8988T (cell line): ENCODE measurements at regions not wholly inside any gene's neighbourhood (a gene's known extent, or its start where the extent isn't known, plus 50 kb on each side); places are given as distances from the start of the nearest gene placed in this dataset.

Experiments
- DNase-seq: peaks from one replicate; pipeline ENCODE4 v3.0.0; 2011

DNA sequence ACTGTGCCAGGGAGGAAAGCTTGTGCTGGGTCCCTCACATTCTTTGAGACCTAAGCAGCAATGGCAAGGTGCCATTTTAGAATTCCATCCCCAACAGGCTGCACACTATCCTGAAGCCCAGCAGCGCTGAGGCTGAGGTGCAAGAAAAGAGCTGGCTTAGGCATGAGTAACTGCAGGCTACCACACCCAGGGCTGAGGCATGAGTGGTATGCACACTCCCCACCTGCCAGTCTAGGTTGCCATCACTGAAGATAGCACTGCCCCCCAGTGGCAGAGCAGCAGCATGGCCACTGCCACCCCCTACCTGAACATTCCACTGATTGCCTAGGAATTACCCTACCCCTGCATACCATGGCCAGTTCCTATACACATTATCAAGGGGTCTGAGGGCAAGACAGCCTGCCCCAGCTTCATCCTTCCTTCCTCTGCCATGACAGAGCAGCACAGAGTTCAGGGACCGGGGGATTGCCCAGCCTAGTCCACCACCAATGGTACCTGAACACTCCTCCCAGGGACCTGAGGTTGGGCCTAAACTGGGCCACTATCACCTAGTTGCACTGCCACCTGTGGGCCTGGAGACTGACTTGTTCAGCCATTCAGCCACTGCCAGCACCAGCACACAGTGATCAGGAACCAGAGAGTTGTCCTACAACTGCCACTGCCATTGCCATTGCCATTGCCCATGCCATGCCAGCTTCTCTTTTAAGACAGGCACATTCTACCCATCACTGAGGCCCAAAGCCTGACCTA lies 129.8 kb downstream of the SATB1 start:
- peak; percentile 32 for DNase-seq

- no peak for DNase-seq
Measured at GRCh38 chr3:18290157-18290556, 135.0 kb downstream of the SATB1 start.

- DNase-seq = no peak
Measured at GRCh38 chr3:18288243-18288642, 136.9 kb downstream of the SATB1 start.

DNA sequence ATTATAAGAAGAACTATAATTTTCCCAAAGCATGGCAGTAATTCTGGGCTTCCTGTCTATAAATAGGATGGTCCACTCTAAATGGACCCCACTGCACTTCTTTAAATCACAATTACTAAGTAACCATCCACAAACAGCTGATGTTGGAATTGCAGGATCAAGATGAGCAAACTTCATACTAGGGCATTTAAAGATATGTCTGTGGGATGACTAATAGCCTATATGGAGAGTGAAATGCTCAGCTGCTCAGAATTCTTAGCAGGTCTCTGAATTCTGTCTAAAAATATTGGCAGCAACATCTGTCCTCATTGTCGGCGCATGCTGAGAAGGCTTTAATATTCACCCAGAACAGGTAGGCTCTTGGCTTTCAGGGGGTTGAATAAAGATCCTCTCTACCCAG lies 140.4 kb downstream of the SATB1 start:
- no peak for DNase-seq

GRCh38 chr3:18283680-18284079 lies 141.5 kb downstream of the SATB1 start:
- DNase-seq = no peak

DNA sequence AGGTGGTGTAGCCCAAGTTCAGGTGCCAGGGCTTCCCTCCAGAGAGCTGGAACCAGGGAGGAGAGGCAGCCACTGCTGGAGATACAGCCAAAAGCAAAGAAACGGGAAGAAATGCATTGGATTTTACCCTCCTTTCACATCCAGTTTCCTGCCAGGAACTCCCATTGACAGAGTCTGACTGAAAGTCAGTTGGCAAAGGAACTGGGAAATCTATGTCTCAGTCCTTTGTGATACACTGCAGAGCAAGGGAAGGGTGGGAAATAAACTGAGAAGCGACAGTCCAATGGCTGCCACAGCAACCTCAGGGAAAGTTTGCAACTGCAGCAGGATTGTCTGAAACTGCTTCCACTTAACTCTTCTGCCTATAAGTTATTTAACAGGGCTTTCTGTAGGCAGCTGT lies 142.6 kb downstream of the SATB1 start:
- no peak for DNase-seq

DNA sequence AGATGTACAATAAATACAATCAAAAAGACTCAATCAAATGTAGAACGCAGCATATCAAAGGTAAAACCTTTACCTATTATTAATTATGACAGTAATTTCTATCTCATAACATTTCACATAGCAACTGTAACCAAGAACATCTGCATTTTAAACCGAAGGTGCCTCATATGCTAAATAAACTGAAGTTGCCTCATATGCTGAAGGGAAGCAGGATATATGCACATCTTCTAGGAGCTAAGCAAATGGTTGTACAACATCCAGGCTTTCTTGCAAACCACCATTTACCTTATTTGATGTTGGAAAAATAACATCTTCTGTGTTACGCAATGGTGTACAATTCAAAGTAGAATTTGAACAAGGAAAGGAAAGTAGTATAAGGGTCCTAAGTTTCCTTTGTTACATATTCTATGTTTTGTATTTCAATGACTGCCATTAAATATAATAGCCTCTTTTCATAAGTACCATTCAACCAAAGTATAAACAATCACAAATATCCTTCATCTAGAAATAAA lies 145.9 kb downstream of the SATB1 start:
- no peak for DNase-seq

DNA sequence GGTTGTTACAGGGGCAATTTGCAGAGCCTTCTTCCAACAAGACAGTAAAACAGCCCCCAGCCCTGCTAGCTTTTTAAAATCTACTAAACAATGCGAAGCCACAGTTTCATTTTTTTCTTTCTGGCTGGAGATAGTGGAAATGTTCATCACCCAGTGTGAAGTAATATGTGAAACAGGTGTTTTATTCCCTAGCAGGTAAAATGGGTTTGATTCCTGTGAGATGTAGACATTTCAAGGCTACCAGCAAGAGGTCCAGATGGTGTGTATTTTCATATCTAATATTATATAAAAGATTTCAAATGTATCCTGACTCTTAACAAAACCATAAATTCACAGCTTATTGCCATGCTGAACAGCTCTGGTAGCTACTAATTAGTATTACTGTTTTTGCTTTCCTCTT lies 160.3 kb downstream of the SATB1 start:
- no peak for DNase-seq

- DNase-seq = no peak
Measured at GRCh38 chr3:18264361-18264760, 160.8 kb downstream of the SATB1 start.

DNA sequence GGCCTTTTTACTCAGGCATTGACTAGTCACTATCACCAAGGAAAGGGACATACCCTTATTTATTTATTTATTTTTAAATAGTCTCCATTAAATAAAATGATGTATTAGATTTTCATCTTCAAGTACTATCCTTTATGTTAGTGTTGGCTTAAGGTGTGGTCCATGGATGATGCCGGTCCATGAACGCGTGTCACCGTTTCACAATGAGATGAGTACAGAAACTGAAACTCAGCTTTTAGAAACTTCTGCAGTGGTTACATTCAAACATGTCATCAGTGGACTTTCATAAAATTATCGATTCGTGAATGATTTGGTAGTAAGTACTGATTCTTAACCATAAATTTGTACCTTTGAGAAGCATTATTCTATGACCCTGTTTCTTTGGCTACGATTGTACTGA lies 166.6 kb downstream of the SATB1 start:
- DNase-seq = no peak

DNA sequence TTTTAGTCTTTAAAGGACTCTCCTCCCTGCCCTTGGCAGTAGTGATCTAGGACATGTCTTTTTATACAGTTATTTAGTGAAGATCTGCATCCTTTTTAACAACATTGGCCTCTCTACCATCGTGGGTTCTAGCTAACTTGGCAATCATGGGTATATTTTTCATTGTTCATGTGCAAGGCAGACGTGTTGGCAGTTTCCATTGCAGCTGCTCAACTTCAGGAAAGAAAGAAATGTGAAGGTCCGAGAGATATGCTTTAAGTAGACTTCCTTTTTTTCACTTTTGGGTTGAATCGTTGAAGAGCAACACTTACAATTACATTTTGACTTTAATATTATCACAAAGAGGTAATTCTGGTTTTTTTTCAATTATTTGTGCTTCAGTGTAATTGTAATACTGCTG lies 172.6 kb downstream of the SATB1 start:
- no peak for DNase-seq

GRCh38 chr3:18250991-18251390 lies 174.1 kb downstream of the SATB1 start:
- DNase-seq = no peak

DNA sequence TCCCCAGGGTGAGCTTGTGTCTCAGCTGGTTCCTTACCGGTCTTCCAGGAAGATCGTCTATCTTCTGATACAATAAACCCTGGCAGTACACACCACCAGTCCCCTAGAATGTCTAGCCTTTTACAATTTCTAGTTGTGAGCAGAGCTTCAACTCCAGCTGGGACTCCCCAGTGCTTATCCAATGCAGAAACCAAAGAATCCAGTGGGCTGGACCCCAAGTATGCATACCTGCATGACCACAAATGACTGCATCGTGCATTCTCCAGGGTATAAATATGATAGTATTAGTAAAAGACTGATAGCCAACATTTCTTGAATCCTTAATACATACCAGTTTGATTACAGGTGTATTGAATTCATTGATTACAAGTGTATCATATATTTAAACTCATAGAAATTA lies 176.0 kb downstream of the SATB1 start:
- DNase-seq = no peak

- no peak for DNase-seq
Measured at GRCh38 chr3:18247776-18248310, 177.3 kb downstream of the SATB1 start.

DNA sequence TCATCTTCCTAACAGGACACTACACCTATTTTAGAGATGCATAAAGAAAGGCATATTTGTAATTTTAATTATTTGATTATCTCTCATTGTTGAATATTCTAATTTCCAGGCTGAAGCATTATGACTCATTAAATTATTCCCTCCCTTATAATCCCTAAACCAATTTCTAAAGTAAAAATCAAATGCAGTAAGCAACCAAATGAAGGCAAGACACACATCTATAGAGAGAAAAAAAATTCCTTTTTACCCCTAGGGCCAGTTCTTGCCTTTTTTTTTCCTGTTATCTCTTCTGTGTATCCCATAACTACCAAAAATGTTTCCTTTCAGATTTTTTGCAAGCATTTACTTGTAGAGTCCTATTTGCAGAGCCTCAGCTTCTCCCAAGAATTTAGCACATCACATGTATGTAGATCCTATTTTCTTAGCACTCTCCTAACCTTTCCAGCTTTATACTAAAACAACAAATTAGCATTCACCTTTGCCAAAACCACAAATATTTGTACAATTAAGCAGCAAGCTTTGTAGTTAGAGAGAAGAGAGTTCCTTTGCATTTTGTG lies 177.9 kb downstream of the SATB1 start:
- no peak for DNase-seq

GRCh38 chr3:18246336-18247060 lies 178.6 kb downstream of the SATB1 start:
- DNase-seq = no peak

DNA sequence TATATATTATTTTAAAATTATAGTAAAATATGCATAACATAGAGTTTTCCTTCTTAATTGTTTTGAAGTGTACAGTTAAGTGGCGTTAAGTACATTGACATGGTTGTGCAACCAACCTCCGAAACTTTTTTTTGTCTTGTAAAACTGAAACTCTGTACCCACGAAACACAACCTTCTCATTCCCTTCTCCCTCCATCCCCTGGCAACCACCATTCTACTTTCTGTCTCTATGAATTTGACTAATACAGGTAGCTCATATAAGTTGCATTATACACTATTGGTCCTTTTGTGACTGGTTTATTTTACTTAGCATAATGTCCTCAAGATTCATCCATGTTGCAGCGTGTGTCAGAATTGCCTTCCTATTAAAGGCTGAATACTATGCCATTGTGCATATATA lies 179.4 kb downstream of the SATB1 start:
- DNase-seq = no peak

DNA sequence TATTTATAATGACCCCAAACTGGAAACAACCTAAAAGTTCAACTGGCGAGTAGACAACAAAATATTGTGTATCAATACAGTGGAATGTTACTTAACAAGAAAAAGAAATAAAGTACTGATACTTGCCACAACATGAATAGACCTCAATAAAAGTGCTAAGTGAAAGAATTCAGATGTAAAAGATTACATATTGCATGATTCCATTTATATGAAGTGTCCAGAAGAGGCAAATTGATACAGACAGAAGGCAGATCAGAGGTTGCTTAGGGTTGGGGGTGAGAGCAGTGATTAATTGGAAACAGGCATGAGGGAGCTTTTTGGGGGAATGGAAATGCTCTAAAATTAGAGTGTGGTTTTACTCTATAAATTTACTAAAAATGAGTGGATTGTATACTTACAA lies 183.3 kb downstream of the SATB1 start:
- DNase-seq = no peak

DNA sequence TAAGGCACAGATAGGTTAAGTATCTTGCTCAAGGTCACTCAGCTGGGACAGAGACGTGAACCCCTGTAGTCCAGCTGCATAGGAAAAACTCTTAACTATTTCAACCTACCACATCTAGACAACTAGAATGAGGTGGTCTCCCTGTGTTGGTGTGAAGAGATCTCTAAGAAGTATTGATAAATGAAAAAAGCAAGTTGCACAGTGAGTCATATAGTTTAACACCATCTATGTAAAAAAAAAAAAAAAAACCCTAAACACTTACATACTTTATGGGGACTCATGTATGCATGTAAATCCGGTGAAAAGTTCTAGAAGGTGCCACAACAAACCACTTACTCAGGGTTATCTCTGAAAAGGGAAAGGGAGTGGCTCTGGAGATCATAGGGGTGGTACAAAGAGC lies 185.5 kb downstream of the SATB1 start:
- no peak for DNase-seq

DNA sequence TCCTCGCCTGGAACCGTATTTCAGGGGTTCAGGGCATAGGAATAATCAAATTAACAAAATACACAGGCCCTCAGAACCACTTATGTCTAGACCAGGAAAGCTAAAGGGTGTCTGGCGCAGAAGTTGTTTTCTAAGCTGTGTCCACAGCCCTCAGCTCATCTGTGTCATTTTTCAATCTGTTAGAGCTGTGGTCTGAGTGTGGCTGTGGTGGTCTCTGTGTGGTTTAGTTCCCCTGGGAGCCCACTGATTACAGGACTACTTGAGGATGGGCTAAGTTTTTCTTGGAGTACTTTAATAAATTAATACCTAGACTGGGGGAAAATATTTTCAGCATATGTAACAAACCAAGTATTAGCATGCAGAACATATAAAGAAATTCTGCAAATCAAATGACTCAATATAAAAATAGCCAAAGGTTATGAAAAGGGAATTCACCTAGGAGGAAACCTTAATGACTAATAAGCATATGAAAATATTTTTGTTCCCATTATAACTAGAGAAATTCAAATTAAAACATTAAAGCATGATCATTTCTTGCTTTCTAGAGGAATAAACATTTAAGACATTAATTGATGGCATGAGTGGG lies 186.3 kb downstream of the SATB1 start:
- DNase-seq = no peak

GRCh38 chr3:18238332-18238731 lies 186.8 kb downstream of the SATB1 start:
- no peak for DNase-seq

GRCh38 chr3:18237251-18238005 lies 187.7 kb downstream of the SATB1 start:
- no peak for DNase-seq

DNA sequence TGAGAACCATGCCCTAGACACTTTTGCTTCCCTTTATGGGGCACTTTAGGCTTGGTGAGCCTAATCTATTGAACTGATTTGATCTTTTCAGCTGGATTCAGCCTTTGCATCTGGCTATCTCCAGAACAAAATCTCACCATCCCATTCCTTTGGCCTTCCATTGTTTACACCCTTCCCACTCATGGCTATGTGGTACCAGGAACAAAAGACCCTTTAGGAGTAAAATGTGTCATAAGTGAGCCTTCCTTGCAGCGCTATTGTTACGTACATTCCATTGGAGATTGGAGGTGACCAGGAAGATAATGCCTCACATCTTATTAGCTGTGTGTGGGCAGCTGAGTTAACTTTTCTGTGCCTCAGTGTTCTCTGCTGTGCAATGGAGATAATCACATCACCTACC lies 188.4 kb downstream of the SATB1 start:
- DNase-seq = no peak
